ENCODE measurements at regions not wholly inside any gene's neighbourhood (a gene's known extent, or its start where the extent isn't known, plus 50 kb on each side); places are given as distances from the start of the nearest gene placed in this dataset.

GRCh38 chr3:132821314-132821713, 99.1 kb upstream of the NPHP3 start:
- DNase-seq = no peak

DNA sequence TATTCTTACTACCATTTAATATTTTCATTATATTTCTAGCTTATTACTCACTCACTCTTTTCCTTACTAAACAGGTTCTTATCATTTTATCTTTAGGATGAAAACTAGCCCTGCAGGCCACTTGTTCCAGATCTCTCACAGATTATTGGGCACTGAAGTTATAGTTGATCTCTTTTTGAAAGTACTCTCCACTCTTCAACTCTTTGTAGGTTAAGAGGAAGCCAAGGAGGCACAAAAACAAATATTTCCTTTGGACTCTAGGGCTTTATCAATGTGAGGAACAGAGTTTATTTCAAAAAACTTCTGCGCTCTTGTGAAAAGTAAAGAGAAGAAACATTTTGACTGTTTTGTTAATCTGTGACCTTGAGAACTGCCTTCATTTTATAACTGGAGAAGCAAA, 96.0 kb upstream of the NPHP3 start:
- DNase-seq = no peak

GRCh38 chr3:132817646-132818177, 95.5 kb upstream of the NPHP3 start:
- no peak for DNase-seq

GRCh38 chr3:132805071-132805470, 82.9 kb upstream of the NPHP3 start:
- DNase-seq = no peak

DNA sequence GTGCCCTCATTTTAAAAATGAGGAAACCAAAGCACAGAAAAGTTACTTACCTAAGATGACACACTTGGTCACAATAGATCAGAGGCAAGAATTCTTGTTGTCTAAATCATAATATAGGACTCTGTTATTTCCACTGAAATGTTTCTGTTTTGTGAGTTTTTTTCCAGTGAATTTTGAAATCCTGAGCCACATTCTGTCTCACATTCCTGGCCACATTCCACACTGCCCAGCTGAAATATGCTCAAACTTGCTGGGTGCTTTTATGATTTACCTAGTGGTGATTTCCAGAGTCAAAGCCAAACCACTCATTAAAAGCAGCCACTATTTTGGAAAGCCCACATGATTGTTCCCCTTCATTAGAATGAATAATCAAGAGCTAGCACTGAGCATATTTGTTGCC, 82.3 kb upstream of the NPHP3 start:
- DNase-seq = no peak

DNA sequence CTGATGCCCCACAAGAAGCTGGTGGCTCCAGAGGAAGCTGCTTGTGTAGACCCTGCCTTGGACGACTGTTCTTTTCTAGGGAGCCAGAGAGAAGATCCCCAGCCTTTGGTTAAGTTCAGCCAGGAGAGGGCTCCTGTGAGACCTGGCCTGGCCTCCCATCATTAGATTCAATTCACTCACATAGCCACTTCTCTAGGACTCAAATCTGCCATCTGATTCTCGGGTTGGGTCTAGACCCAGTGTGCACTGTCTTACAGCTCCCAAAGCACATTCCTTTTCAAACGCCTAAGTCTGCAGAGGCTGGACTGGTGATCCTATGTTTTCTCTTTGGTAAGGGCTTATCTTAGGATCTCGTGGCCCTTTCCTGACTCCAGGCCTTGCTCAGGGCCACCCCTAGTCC, 81.7 kb upstream of the NPHP3 start:
- DNase-seq = no peak

- no peak for DNase-seq
These were observed 78.7 kb upstream of the NPHP3 start for GRCh38 chr3:132800958-132801357.

- DNase-seq = no peak
These were observed 68.6 kb upstream of the NPHP3 start for GRCh38 chr3:132790806-132791205.

GRCh38 chr3:132789959-132790358, 67.8 kb upstream of the NPHP3 start:
- DNase-seq = no peak

DNA sequence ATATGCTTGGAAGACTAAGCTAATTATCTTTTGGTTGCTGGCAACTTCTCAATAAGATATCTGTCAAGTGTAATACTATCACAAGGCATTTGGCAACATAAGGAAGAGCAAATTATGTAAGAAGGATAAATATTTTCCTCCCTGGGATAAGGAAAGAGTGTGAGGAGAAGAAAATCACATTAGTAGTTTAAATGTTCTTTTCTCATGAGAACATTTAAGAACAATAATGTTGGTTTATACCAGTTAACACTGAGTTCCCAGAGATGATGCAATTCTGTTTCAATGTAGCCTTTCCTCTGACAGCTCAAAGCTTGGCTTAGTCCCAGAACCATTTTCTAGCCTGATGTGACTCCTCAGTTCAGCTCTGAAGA, 66.1 kb upstream of the NPHP3 start:
- DNase-seq = peak; percentile 58

- no peak for DNase-seq
These were observed 65.5 kb upstream of the NPHP3 start for GRCh38 chr3:132787616-132788300.

DNA sequence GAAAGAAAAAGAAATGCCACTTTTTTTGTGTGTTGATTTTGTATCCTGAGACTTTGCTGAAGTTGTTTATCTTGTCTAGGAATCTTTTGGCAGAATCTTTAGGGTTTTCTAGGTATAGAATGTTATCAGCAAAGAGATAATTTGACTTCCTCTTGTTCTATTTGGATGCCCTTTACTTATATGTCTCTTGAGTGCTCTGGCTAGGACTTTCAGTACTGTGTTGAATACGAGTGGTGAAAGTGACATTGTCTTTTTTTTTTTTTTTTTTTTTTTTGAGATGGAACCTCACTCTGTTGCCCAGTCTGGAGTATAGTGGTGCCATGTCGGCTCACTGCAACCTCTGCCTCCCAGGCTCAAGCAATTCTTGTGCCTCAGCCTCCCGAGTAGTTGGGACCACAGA, 64.7 kb upstream of the NPHP3 start:
- no peak for DNase-seq

- no peak for DNase-seq
These were observed 63.1 kb upstream of the NPHP3 start for GRCh38 chr3:132785292-132785691.

GRCh38 chr3:132784502-132785025, 62.4 kb upstream of the NPHP3 start:
- DNase-seq = no peak

DNA sequence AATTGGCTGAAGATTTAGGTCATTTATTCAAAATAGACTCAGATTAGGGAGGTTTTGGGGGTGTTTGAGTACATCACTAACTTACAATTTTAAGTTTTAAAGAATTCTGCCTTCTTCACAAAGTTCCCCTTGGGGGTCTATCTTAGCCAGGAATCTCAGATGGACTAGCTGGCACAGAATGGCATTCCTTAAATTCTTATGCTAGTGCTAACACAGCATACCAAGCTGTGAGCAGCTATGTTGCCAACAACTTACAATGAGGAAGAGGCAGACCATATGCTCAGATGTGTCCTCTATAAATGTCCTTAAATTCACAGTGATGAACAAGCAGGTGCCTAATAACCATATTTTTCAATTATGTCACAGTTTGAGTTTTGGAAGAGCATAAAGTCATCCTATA, 60.9 kb upstream of the NPHP3 start:
- DNase-seq = no peak

- no peak for DNase-seq
These were observed 59.7 kb upstream of the NPHP3 start for GRCh38 chr3:132781922-132782321.

- DNase-seq = no peak
These were observed 55.0 kb upstream of the NPHP3 start for GRCh38 chr3:132777171-132777570.

- DNase-seq = no peak
These were observed 50.9 kb upstream of the NPHP3 start for GRCh38 chr3:132773071-132773619.

DNA sequence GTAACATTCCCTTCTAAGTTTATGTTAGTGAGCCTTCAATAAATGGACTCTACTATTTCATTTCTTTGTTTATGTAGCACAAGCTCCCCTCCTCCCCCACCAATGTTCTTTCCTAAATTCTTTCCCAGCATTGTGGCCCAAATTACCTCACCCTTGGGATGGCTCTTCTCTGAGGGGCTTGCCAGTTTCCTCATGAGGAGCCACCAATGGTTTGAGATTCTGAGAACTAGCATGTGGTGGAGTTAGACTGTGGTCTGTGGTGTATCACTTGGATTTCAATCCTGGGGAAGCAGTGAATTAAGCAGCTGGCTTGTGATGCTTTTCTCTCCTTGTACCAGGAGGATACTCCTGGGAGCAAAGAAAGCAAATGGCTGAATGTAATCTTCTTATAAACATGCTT, 50.0 kb upstream of the NPHP3 start:
- no peak for DNase-seq
